ENCODE measurements at regions not wholly inside any gene's neighbourhood (a gene's known extent, or its start where the extent isn't known, plus 50 kb on each side); places are given as distances from the start of the nearest gene placed in this dataset.
"Not testable (repeated sequence)": the region's sequence is repeated elsewhere in the genome, so short reads cannot be mapped to it uniquely, and the experiment has no call there.

GRCh38 chr1:41975850-41976569, 57.3 kb upstream of the HIVEP3 start:
- no peak for DNase-seq (ENCODE audit: low read depth)
- FAIRE-seq, result no peak
- no peak overlapping the region for H3K4me3 ChIP-seq (ENCODE audit: low read depth, low read length)
- TF ChIP-seq CTCF (IDR thresholded peaks at IDR 0.05; ENCODE audit: insufficient read depth, low read length, severe bottlenecking), result no peak
- no peaks in the 10 kb centered on the region for H3K27me3 ChIP-seq (ENCODE audit: control insufficient read depth, insufficient read depth, low read length)
- no peaks in the 10 kb centered on the region for H3K36me3 ChIP-seq (ENCODE audit: control insufficient read depth, insufficient read depth, low read length)

GRCh38 chr1:41975121-41975520, 56.4 kb upstream of the HIVEP3 start:
- no peaks in the 10 kb centered on the region for H3K36me3 ChIP-seq (ENCODE audit: control insufficient read depth, insufficient read depth, low read length)
- no peak overlapping the region for H3K4me3 ChIP-seq (ENCODE audit: low read depth, low read length)
- no peaks in the 10 kb centered on the region for H3K27me3 ChIP-seq (ENCODE audit: control insufficient read depth, insufficient read depth, low read length)
- DNase-seq (ENCODE audit: low read depth) (no peak), FAIRE-seq (no peak)
- no peak for TF ChIP-seq CTCF (IDR thresholded peaks at IDR 0.05; ENCODE audit: insufficient read depth, low read length, severe bottlenecking)

GRCh38 chr1:41968557-41968956, 49.8 kb upstream of the HIVEP3 start:
- H3K27me3 ChIP-seq (ENCODE audit: control insufficient read depth, insufficient read depth, low read length); FAIRE-seq; DNase-seq (ENCODE audit: low read depth); H3K4me3 ChIP-seq (ENCODE audit: low read depth, low read length); H3K36me3 ChIP-seq (ENCODE audit: control insufficient read depth, insufficient read depth, low read length): not testable (repeated sequence)

Data from bronchial epithelial cell (primary cell).